ENCODE measurements at regions not wholly inside any gene's neighbourhood (a gene's known extent, or its start where the extent isn't known, plus 50 kb on each side); places are given as distances from the start of the nearest gene placed in this dataset.

GRCh38 chr14:39876916-39877315, 444.7 kb upstream of the FBXO33 start:
- Histone ChIP-seq H3K79me2 (ENCODE audit: control insufficient read depth, insufficient read depth, low read length) (no peaks in the 10 kb centered on the region), H3K4me1 (ENCODE audit: control insufficient read depth, low read depth, low read length) (no peaks in the 10 kb centered on the region), H2BK5ac (ENCODE audit: low read length) (no peak overlapping the region), H4K8ac (ENCODE audit: low read depth, low read length) (no peak overlapping the region), H3K27ac (ENCODE audit: low read depth, low read length) (no peak overlapping the region), H3K4ac (ENCODE audit: low read depth, low read length) (no peak overlapping the region), H3K27me3 (ENCODE audit: insufficient read depth, low read length, poor library complexity) (no peaks in the 10 kb centered on the region), H3K18ac (ENCODE audit: low read length) (no peak overlapping the region), H3K4me3 (ENCODE audit: low read length) (no peak overlapping the region), H3K23ac (ENCODE audit: low read length) (no peak overlapping the region), H3K56ac (ENCODE audit: low read length) (no peak overlapping the region), H2AK5ac (ENCODE audit: low read length) (no peak overlapping the region), H3K79me1 (ENCODE audit: low read length) (no peaks in the 10 kb centered on the region), H3K9ac (ENCODE audit: low read length) (no peak overlapping the region), H3K4me2 (ENCODE audit: low read length) (no peak overlapping the region), H4K5ac (ENCODE audit: low read length) (no peak overlapping the region), H3K36me3 (ENCODE audit: control insufficient read depth, insufficient read depth, low read length) (no peaks in the 10 kb centered on the region), H2BK120ac (ENCODE audit: low read depth, low read length) (no peak overlapping the region), H2BK15ac (replicated peaks; ENCODE audit: low read depth) (no peak overlapping the region)
- no CpG with 5 or more reads among the region's 1 CpG for WGBS (ENCODE audit: extremely low coverage, insufficient coverage, low lambda C conversion rate)
- DNase-seq = no peak

- Histone ChIP-seq H3K36me3 (ENCODE audit: control insufficient read depth, insufficient read depth, low read length) (no peaks in the 10 kb centered on the region), H2BK5ac (ENCODE audit: low read length) (no peak overlapping the region), H2BK15ac (replicated peaks; ENCODE audit: low read depth) (no peak overlapping the region), H4K5ac (ENCODE audit: low read length) (no peak overlapping the region), H2AK5ac (ENCODE audit: low read length) (no peak overlapping the region), H3K79me2 (ENCODE audit: control insufficient read depth, insufficient read depth, low read length) (no peaks in the 10 kb centered on the region), H3K4ac (ENCODE audit: low read depth, low read length) (no peak overlapping the region), H3K9ac (ENCODE audit: low read length) (no peak overlapping the region), H3K4me1 (ENCODE audit: control insufficient read depth, low read depth, low read length) (no peaks in the 10 kb centered on the region), H4K8ac (ENCODE audit: low read depth, low read length) (no peak overlapping the region), H3K56ac (ENCODE audit: low read length) (no peak overlapping the region), H3K23ac (ENCODE audit: low read length) (no peak overlapping the region), H3K4me3 (ENCODE audit: low read length) (no peak overlapping the region), H3K27ac (ENCODE audit: low read depth, low read length) (no peak overlapping the region), H3K4me2 (ENCODE audit: low read length) (no peak overlapping the region), H3K79me1 (ENCODE audit: low read length) (no peaks in the 10 kb centered on the region), H2BK120ac (ENCODE audit: low read depth, low read length) (no peak overlapping the region), H3K27me3 (ENCODE audit: insufficient read depth, low read length, poor library complexity) (no peaks in the 10 kb centered on the region), H3K18ac (ENCODE audit: low read length) (no peak overlapping the region)
- WGBS (ENCODE audit: extremely low coverage, insufficient coverage, low lambda C conversion rate) = no CpG with 5 or more reads among the region's 2 CpGs
- DNase-seq = no peak
Measured at GRCh38 chr14:39875028-39875427, 442.8 kb upstream of the FBXO33 start.

GRCh38 chr14:39873791-39874190, 441.6 kb upstream of the FBXO33 start:
- Histone ChIP-seq H3K4ac (ENCODE audit: low read depth, low read length) (no peak overlapping the region), H3K9ac (ENCODE audit: low read length) (no peak overlapping the region), H3K18ac (ENCODE audit: low read length) (no peak overlapping the region), H3K4me3 (ENCODE audit: low read length) (no peak overlapping the region), H3K56ac (ENCODE audit: low read length) (no peak overlapping the region), H3K23ac (ENCODE audit: low read length) (no peak overlapping the region), H3K27me3 (ENCODE audit: insufficient read depth, low read length, poor library complexity) (no peaks in the 10 kb centered on the region), H2BK120ac (ENCODE audit: low read depth, low read length) (no peak overlapping the region), H2BK5ac (ENCODE audit: low read length) (no peak overlapping the region), H2BK15ac (replicated peaks; ENCODE audit: low read depth) (no peak overlapping the region), H3K4me1 (ENCODE audit: control insufficient read depth, low read depth, low read length) (no peaks in the 10 kb centered on the region), H2AK5ac (ENCODE audit: low read length) (no peak overlapping the region), H4K5ac (ENCODE audit: low read length) (no peak overlapping the region), H3K79me2 (ENCODE audit: control insufficient read depth, insufficient read depth, low read length) (no peaks in the 10 kb centered on the region), H3K36me3 (ENCODE audit: control insufficient read depth, insufficient read depth, low read length) (no peaks in the 10 kb centered on the region), H3K4me2 (ENCODE audit: low read length) (no peak overlapping the region), H3K27ac (ENCODE audit: low read depth, low read length) (no peak overlapping the region), H3K79me1 (ENCODE audit: low read length) (no peaks in the 10 kb centered on the region), H4K8ac (ENCODE audit: low read depth, low read length) (no peak overlapping the region)
- no CpG with 5 or more reads among the region's 1 CpG for WGBS (ENCODE audit: extremely low coverage, insufficient coverage, low lambda C conversion rate)
- peak; percentile 40 for DNase-seq

GRCh38 chr14:39868949-39869348, 436.7 kb upstream of the FBXO33 start:
- Histone ChIP-seq H3K4ac (ENCODE audit: low read depth, low read length) (no peak overlapping the region), H2BK15ac (replicated peaks; ENCODE audit: low read depth) (no peak overlapping the region), H3K4me3 (ENCODE audit: low read length) (no peak overlapping the region), H3K79me1 (ENCODE audit: low read length) (no peaks in the 10 kb centered on the region), H3K56ac (ENCODE audit: low read length) (no peak overlapping the region), H4K8ac (ENCODE audit: low read depth, low read length) (no peak overlapping the region), H3K79me2 (ENCODE audit: control insufficient read depth, insufficient read depth, low read length) (no peaks in the 10 kb centered on the region), H2BK5ac (ENCODE audit: low read length) (no peak overlapping the region), H2BK120ac (ENCODE audit: low read depth, low read length) (no peak overlapping the region), H3K4me1 (ENCODE audit: control insufficient read depth, low read depth, low read length) (no peaks in the 10 kb centered on the region), H2AK5ac (ENCODE audit: low read length) (no peak overlapping the region), H3K4me2 (ENCODE audit: low read length) (no peak overlapping the region), H4K5ac (ENCODE audit: low read length) (no peak overlapping the region), H3K23ac (ENCODE audit: low read length) (no peak overlapping the region), H3K36me3 (ENCODE audit: control insufficient read depth, insufficient read depth, low read length) (no peaks in the 10 kb centered on the region), H3K9ac (ENCODE audit: low read length) (no peak overlapping the region), H3K18ac (ENCODE audit: low read length) (no peak overlapping the region), H3K27ac (ENCODE audit: low read depth, low read length) (no peak overlapping the region), H3K27me3 (ENCODE audit: insufficient read depth, low read length, poor library complexity) (no peaks in the 10 kb centered on the region)
- WGBS (ENCODE audit: extremely low coverage, insufficient coverage, low lambda C conversion rate) = no CpG with 5 or more reads among the region's 1 CpG
- DNase-seq = no peak

GRCh38 chr14:39868251-39868650, 436.0 kb upstream of the FBXO33 start:
- H3K4me3 ChIP-seq (ENCODE audit: low read length) = no peak overlapping the region
- H3K4me2 ChIP-seq (ENCODE audit: low read length) = no peak overlapping the region
- peak; percentile 44 for DNase-seq
- no peak overlapping the region for H3K18ac ChIP-seq (ENCODE audit: low read length)
- no peak overlapping the region for H3K56ac ChIP-seq (ENCODE audit: low read length)
- no peak overlapping the region for H2BK15ac ChIP-seq (replicated peaks; ENCODE audit: low read depth)
- no peaks in the 10 kb centered on the region for H3K79me2 ChIP-seq (ENCODE audit: control insufficient read depth, insufficient read depth, low read length)
- H2AK5ac ChIP-seq (ENCODE audit: low read length) = no peak overlapping the region
- H3K36me3 ChIP-seq (ENCODE audit: control insufficient read depth, insufficient read depth, low read length) = no peaks in the 10 kb centered on the region
- H2BK5ac ChIP-seq (ENCODE audit: low read length) = no peak overlapping the region
- no peak overlapping the region for H4K8ac ChIP-seq (ENCODE audit: low read depth, low read length)
- H3K27me3 ChIP-seq (ENCODE audit: insufficient read depth, low read length, poor library complexity) = no peaks in the 10 kb centered on the region
- H3K9ac ChIP-seq (ENCODE audit: low read length) = no peak overlapping the region
- no peaks in the 10 kb centered on the region for H3K4me1 ChIP-seq (ENCODE audit: control insufficient read depth, low read depth, low read length)
- no peaks in the 10 kb centered on the region for H3K79me1 ChIP-seq (ENCODE audit: low read length)
- H4K5ac ChIP-seq (ENCODE audit: low read length) = no peak overlapping the region
- WGBS (ENCODE audit: extremely low coverage, insufficient coverage, low lambda C conversion rate) = no CpG with 5 or more reads among the region's 3 CpGs
- no peak overlapping the region for H3K27ac ChIP-seq (ENCODE audit: low read depth, low read length)
- H3K23ac ChIP-seq (ENCODE audit: low read length) = no peak overlapping the region
- H3K4ac ChIP-seq (ENCODE audit: low read depth, low read length) = no peak overlapping the region
- H2BK120ac ChIP-seq (ENCODE audit: low read depth, low read length) = no peak overlapping the region

- no peaks in the 10 kb centered on the region for H3K79me1 ChIP-seq (ENCODE audit: low read length)
- H4K5ac ChIP-seq (ENCODE audit: low read length) = no peak overlapping the region
- no peak overlapping the region for H2BK120ac ChIP-seq (ENCODE audit: low read depth, low read length)
- no peak overlapping the region for H2BK15ac ChIP-seq (replicated peaks; ENCODE audit: low read depth)
- H3K27ac ChIP-seq (ENCODE audit: low read depth, low read length) = no peak overlapping the region
- no peak overlapping the region for H2AK5ac ChIP-seq (ENCODE audit: low read length)
- no peak overlapping the region for H3K9ac ChIP-seq (ENCODE audit: low read length)
- no peak overlapping the region for H2BK5ac ChIP-seq (ENCODE audit: low read length)
- no peak for DNase-seq
- no peaks in the 10 kb centered on the region for H3K4me1 ChIP-seq (ENCODE audit: control insufficient read depth, low read depth, low read length)
- no peaks in the 10 kb centered on the region for H3K27me3 ChIP-seq (ENCODE audit: insufficient read depth, low read length, poor library complexity)
- no peak overlapping the region for H3K56ac ChIP-seq (ENCODE audit: low read length)
- no peak overlapping the region for H3K23ac ChIP-seq (ENCODE audit: low read length)
- no CpG with 5 or more reads among the region's 1 CpG for WGBS (ENCODE audit: extremely low coverage, insufficient coverage, low lambda C conversion rate)
- H3K79me2 ChIP-seq (ENCODE audit: control insufficient read depth, insufficient read depth, low read length) = no peaks in the 10 kb centered on the region
- no peak overlapping the region for H3K4ac ChIP-seq (ENCODE audit: low read depth, low read length)
- no peaks in the 10 kb centered on the region for H3K36me3 ChIP-seq (ENCODE audit: control insufficient read depth, insufficient read depth, low read length)
- no peak overlapping the region for H4K8ac ChIP-seq (ENCODE audit: low read depth, low read length)
- no peak overlapping the region for H3K4me3 ChIP-seq (ENCODE audit: low read length)
- no peak overlapping the region for H3K18ac ChIP-seq (ENCODE audit: low read length)
- H3K4me2 ChIP-seq (ENCODE audit: low read length) = no peak overlapping the region
Measured at GRCh38 chr14:39863441-39863840, 431.2 kb upstream of the FBXO33 start.

Data from mesendoderm (in vitro differentiated cells).